NCI-H1092 (cell line): ENCODE measurements at regions not wholly inside any gene's neighbourhood (a gene's known extent, or its start where the extent isn't known, plus 50 kb on each side); places are given as distances from the start of the nearest gene placed in this dataset.
A peak's percentile ranks its signal among the peaks of the same experiment; 100 is the strongest.

ENCODE experiments used
- DNase-seq: peaks from one replicate; lab custom pipeline; 2025; lab: John Stamatoyannopoulos, UW

DNA sequence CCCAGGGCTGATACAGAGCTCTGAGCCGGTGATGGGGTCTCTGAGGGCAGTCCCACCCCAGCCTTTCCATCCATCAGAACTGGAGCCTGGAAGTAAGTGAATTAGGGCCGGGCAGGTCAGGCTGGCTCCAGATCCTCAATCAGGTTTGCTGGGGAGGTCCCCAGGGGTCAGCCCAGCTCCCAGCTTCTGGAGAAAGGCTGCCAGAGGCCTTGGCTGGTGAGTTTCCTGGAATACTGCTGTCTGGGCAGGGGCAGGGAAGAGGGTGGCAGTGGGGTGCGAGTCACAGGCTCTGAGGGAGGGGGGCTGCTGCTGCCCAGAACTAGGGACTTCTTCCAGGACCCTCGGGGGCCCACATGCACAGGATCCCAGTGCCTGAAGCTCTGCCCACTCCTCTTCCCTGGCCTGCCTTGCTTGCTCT is 200.6 kb upstream of the MVB12B start:
- DNase-seq: no peak

DNA sequence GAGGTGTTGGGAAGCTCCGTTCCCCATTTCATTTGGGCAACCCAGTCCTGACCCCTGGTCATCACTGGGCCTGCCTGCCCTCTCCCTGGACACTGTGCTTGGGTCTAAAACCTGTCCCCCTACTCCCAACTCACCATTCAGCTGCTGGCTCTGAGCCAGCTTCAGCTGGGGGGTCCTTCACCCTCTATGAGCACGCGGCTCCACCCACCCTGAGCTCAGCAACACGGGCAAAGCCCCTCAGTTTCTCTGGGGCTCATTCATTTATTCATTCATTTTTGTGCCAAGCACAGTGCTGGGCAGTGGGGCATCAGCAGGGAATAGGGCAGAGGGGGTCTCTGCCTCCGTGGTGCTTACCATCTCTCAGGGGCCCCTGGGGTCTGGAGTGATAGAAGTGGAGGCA is 199.8 kb upstream of the MVB12B start:
- DNase-seq: no peak

DNA sequence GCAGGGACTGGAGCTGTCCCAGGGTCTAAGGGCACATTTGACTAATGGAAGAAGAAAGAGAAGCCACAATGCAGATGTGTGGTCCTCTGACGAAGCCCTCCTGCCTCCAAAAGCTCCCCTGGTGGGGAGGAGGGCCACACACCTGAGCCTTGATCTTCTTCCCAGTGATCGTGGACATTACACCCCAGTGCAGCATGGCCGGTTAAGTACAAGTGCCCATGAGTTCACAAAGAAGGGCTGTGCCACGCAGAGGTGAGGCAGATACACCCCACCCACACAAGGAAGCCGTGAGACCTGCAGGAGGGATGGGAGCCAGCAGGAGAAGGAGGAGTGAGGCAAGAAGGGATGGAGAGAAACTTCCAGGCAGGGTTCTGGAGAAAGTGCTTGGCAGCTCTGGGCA is 199.0 kb upstream of the MVB12B start:
- DNase-seq: no peak

DNA sequence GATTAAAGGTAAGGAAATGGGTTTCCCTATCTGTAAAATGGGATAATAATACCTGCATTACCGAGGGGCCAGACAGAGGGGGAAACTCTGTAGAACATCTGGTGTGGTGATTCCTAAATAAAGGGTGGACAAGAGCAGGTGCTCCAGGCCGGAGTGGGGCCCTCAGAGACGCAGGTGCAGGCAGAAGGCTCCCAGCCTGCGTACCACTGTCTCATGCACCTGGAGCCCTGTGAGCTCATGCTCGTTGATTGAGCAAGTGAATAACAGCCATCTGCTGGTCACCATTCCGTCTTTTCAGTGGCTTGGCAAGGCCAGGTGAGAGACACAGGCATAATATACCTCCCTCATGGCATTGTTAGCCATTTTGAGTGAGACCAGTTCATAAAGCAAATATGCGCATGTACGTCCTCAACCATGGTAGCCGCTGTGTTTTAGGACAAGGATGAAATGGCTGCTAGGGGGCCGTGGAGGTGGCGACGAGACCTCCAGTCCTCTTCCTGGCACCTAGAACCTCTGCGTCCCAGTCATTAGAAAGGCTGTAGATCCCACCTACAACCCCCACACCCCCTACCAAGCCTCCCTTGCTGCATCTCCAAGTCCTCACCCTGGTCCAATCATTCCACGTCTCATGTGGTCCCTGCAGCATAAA is 198.0 kb upstream of the MVB12B start:
- DNase-seq: no peak

DNA sequence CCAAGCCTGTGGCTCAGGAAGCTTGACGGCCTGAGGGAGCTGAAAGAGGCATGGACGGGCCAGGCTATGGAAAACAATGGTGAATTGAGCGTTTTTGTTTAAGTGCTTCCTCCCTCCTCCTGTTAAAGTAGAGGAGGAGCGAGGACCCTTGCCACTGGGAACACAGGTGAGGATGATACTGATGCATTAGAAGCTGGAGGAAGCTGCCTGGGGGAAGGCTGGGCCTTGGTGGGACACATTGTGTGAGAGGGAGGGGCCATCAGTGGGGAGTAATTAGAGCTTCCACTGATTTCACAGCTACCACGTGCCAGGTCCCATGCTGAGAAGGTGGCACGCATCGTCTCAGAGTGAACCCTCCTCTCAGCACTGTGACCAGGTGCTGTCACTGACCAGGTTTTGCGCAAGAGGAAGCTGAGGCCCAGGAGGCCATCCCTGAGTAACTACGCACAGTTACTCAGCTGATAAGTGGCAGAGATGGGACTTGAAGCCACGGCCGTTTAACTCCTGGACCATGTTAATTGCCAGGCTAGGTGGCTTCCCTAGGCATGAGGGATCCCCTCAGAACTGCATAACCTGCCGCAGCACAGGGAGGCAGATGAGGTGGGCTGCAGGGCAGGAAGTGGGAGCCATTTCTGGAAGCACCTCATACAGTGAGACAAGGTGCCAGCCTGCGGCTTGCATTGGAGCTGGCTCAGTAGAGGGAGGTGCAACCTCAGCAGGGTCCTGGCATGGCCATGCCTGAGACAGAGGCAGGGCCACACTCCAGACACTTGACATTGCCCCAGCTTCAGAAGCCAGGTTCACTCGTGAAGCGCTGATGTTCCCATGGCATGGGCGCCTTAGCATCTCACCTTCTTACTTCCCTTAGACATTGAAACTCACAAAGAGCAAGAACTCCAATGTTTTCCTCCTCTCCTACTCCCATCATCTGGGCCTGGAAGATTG is 195.3 kb upstream of the MVB12B start:
- no peak for DNase-seq

DNA sequence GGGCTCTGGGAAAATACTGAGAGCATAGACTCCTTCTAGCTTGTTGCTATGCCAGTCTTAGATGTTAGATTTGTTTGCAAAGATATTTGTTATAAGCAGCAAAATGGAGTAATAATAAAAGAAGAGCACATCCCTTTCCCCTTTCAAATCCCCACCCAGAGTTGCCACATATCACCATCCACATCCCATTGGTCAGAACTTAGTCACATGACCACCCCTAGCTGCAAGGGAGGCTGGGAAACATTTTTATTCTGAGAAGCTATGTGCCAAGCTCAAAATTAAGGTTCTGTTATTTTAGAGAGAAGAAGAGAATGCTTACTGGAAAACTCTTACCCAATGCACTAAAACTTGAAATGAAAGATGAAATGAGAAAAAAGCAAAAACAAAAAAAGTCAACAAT is 193.9 kb upstream of the MVB12B start:
- DNase-seq: no peak

DNA sequence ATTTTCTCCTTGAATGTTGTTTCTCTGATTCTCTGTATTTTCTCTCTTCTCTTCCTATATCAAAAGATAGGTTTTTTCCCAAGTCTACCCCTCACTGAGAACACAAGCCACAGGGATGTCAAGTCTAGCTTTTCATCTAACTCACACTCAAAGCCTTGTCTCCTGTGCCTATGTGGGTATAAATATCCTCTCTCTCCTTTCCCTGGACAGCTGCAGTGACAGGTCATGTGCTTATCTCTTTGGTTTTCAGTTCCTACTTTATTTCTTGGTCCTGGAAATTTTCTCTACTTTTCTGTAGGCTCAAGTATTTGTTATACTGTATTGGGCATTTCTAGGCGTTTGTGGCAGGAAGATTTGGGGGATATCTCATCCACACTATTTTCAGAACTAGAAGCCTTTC is 182.4 kb upstream of the MVB12B start:
- no peak for DNase-seq

DNA sequence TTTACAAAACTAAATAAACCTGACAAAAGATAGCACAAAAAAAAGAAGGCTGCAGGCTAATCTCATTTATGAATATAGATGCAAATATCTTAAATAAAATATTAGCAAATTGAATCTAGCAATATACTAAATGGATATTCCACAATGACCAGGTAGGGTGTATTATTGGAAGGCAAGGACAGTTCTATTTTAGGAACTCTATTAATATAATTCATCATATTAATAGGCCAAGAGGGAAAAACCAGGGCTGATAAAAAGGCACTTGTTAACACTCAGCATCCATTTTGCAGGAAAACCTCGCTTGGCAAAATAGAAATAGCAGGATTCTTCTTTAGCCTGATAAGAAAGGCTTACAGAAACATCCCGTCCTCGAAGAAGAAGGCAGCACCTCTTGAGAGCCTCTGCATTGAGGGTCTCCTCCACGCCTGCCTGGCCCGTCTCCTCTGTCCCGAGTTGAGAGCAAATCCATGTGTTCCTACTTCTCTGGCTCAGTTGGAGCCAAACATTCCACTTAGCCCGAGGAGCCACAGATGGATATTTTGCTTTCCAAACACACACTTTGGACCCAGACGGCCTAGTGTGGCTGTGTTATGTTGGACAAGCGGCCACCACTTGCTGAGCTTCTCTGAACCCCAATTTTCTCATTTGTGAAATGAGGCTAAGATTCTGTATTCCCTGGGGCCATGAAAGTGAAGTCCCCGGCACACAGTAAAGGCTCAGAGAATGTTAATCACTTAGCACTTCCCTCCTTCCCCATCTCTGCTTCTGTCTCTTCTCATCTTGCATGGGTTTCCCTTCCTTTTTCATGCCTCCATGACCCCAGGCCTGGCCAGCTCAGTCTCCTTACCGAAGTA is 181.8 kb upstream of the MVB12B start:
- DNase-seq: no peak

DNA sequence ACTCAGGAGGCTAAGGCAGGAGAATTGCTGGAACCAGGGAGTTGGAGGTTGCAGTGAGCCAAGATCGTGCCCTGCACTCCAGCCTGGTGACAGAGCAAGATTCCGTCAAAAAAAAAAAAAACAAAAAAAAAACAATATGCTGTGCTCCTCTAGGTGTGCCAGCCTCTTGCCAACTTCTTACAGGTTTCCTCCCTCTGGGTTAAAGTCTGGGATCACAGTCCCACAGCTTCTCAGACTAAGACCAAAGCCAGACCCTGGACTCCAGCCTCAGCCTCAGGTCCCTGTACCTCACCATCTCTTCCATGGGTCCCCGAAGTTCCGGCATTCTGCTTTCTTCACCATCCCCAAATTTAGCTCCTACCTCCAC is 180.8 kb upstream of the MVB12B start:
- DNase-seq: no peak

DNA sequence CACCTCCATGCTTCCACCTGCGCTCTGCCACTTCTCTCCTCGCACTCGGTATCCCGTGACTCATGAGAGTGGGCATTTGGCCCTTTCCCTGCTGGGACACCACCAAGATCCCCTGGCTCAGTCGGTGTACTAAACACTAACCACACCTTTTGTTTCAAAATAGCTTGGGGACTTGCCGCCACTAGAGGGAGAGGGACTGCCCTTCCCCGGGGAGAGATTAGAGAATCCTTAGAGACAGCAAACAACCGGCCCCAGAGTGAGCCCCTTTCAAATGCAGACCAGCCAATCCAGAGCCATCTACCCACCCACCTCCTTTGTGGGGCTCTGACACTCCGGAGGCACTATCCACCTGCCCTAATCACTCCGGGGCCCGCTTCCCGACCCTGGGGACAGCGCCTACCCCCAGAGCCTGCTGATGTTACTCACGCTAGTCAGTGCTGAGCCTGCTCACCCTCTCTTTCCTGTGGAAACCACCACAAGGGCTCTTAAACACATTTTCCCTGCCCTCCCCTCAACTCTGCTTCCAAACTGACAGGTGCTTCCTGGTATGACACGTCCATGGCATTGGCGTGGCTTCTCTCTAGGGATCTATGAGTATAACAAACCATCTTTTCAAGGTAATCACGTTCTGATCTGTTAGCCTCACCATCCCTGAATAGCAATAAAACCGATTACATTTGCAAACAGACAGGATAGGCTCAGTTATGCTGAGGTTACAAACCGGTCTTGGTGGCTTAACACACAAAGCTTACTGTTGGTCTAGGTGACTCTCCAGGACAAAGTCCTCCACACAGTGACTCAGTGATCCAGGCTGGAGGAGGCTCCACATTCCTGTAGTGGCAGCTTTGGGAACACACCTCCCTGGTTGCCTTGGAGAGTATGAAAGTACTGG is 180.1 kb upstream of the MVB12B start:
- DNase-seq: peak; percentile 83

DNA sequence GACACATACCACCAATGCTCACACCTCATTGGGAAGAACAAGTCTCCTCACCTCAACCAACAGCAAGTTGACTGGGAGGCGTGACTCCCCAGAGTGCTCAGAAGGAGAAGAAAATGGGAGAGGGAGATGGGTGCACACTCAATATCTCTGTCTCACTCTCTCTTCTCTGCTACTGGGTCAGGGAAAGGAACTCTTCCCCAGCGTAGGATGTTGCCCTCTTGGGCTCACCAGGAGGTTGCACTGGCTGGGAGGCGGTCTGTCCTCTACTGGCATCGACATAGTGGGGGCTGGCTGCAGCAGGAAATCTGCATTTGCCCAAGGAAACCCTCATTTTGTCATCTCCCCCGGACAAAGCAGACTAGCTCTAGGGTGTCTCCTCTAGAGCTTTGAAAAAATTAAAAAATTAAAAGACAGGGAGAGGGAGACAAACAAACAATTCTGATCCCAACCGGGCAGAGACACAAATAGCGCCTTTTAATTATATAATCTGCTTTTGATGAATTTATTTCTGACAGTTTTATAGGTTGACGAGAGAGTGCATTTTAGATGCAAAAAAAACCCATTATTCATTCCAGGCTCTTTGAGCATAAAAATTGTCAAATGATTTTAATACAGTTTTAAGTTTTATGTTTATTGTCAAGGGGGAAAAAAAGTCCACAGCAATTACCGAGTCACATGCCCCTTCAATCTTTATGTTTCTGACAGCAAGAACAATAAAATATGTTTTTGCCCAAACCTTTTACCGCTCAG is 179.3 kb upstream of the MVB12B start:
- DNase-seq: no peak

DNA sequence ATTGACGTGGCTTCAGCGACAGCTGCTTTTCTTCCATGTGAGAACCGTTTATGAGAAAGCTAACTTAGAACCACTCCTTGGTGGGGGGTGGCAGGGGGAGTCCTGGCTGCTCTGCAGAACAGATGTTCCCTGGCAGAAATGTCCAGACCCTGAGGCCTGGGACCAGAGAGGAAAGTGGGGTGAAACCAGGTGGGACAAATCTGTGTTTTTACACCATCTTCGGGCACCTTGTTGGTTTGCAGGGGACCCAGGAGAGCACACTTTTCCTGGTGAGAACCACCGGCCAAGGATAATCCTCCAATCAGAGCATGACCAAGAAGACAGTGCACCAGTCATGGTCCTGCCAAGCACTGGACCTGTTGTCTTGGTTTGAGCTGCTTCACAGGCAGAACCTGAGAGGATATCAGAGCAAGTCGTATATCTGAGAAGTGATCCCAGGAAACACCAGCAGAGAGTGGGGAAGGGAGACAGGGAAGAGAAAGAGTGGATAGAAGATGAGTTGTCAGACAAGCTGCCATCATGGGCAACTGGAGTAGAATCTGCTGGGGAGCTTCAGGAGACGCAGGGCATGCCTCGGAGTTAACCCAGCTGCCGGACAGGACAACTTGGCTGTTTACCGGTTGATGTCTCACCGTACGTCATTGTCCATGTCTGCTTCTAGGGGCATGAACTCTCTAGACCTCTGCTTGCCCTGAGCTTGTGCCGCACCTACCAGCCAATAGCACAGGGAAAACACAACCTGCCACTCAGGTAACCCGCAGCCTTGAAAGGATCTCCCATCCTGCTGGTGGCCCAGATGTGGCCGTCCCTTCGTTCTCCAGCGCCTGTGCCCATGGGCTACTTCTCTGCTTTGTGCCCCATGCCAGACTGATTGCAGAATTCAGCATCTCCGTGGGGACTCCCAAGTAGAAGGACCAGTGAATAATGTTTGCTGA is 178.4 kb upstream of the MVB12B start:
- no peak for DNase-seq

DNA sequence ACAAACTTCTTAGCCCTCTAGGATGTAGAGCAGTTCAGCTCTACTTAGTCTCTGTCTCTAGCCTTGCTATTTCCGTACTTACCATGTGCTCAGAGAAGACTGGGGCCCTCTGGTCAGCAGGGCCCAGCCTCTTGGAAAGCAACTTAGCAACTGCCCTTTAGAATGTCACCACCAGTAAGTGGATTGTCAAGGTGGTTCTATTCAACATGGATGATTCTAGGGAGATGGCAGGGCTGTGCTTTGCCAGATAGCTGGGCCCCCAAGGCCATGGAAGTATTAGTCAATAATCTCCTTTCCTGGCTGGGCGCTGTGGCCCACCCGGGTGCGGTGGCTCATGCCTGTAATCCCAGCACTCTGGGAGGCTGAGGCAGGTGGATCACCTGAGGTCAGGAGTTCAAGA is 177.6 kb upstream of the MVB12B start:
- no peak for DNase-seq

DNA sequence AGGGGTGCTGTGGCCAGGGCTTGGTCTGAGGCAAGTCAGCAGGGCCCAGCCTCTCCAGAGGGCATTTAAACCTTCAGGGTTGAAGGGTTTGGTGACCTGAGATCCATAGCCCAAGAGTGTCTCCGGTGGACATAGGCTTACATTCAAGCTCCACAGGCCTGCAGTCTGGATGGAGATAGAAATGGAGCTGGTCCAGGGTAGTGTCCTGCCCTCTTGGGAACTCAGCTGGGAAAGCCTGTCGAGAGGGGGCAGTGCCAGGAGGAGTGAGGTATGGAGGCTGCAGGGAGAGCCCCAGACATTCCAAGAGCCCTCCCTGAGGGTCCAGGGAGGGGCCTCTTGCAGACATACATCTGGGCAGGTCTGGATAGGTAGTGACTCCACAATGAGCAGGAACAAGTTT is 177.0 kb upstream of the MVB12B start:
- no peak for DNase-seq

DNA sequence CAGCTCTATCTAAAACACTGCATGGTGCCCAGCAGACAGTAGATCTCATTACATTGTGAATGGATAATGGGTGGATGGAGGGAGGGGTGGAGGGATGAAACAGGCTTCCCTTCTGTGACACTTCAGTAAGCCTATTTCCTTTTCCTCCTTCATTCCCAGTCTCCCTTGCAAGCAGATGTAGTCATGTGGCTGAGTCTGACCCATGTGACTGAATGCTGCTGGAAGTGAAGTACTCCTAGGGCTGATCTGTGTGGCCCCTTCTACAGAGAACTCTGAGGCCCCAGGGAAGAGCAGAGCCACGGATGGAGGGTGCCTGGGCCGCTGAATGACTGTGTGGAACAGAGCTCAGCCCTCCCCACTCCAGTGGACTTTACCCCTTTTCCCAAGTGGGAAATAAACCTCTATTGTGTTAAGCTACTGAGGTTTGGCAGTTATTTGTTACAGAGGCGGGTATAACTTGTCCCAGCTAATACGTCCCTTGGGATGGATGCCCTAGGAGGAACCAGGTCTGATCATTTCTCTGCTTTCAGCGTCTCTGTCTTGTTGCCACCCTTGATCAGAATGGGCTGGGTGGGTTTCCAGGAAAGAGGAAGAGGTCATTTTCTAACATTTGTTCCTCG is 176.1 kb upstream of the MVB12B start:
- DNase-seq: peak; percentile 41

DNA sequence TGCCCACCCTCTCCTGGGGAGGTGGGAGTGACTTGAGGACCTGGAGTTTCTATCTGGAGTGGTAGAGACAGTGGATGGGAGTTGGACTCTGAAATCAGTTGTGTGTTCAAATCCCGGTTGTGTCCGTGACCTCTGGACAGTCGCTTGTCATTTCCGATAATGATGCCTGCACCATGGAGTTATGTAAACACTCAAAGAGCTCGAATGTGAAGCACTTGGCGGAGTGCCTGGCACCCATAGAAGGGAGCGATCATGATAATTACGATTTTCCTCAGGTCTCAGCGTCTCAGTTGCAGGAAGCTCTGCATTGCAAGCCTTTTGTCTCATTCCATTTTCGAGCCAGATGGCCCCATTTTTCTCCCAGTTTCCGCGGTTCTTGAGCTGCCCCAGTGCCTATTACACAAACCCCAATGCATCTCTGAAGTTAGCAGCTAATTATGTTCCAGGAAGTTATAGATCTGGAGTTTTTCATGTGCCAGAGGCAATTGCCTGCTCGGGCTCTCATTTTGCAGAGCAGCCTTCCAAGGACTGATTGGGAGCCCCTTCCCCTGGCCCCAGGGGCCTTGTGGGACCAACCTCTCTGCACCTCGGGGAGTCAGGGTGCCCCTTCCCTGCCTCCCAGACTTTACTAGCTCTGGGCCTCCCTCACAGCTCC is 175.5 kb upstream of the MVB12B start:
- DNase-seq: peak; percentile 93

DNA sequence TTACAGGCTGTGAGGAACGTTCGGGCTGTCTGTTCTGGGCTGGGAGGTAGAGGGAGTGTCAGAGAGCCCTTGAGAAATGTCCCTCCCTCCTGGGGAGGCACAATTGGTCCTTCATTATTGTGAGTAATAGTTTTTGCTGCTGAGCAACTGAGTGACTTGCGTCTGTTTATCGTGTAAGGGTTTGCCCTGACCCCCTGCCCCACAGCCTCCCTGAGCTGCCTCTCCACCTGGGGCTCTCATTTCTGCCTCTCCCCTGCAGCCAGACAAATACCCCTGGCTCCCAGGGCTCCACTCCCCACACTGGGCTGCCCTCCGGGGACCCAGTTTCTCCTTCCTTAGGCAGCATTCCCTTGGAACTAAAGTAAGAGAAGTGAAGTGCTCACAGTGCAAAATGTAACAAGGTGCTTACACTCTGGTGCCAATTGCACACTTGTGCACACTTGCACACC is 174.9 kb upstream of the MVB12B start:
- peak; percentile 40 for DNase-seq

DNA sequence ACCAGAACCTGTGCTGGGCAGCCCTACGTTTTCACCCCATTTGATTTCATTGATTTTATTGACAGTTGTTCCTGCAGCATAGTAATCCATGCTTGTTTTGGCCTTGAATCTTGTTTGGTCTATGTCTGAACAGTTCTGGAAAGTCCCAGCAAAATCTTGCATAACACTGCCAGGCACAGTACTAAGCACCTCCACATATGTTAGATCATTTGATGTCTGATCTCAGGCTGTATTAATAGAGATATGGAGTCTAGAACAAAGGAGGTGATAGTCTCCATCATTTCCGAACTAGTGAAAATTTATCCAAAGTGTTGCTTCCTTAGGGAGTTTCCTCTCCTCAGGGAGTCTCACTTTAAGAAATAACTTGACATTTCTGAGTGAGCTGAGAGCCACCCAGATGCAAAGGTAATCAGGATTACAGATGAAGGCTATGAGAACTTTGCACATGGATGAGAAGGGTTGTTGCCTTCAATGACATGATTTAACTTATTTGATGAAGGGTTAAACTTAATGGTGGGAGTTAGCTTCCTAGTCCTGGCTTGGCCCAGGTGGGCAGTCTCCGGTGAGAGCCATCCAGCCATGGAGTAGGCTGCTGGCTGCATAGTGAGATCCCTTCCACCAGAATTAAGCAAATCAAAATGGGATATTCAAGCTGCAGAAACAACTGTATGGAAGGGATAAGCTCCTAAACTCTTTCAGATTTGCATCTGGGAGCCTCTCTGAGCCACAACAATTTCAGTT is 173.8 kb upstream of the MVB12B start:
- DNase-seq: no peak
